Epithelial cell of esophagus (primary cell): ENCODE measurements at regions not wholly inside any gene's neighbourhood (a gene's known extent, or its start where the extent isn't known, plus 50 kb on each side); places are given as distances from the start of the nearest gene placed in this dataset.
A peak's percentile ranks its signal among the peaks of the same experiment; 100 is the strongest.

Experiments used
- DNase-seq: peaks from one replicate; pipeline ENCODE4 v3.0.0; 2010; ENCODE audit warnings: low read depth
- H3K4me3 ChIP-seq: 2 replicates; pipeline ENCODE4 v1.5.1; 2011; ENCODE audit warnings: mild to moderate bottlenecking, low read length, control low read depth
- TF ChIP-seq, protein P1 (sequence below): IDR thresholded peaks from 2 replicates; pipeline ENCODE4 v1.5.1; 2011; ENCODE audit warnings: low read depth, mild to moderate bottlenecking, low read length, control low read depth, inconsistent platforms; ENCODE audit not compliant: insufficient read depth; ENCODE audit errors: missing control alignments

DNA sequence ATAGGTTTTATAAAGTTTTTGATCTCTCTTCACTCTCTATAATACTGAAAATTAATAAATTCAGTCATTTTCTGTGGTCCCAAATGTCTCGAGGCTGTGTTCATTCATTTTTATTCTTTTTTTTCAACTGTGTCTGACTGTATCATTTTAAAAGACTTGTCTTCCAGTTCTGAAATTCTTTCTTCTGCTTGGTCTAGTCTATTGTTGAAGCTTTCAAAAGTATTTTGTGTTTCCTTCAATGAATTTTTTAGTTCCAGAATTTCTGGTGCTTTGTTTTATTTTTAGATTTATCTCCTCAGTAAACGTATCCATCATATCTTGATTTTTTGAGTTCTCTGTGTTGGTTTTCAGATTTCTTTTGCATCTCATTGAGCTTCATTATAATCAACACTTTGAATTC is 161.0 kb upstream of the CHRM3 start:
- no peak overlapping the region for H3K4me3 ChIP-seq
- TF ChIP-seq, protein P1, sequence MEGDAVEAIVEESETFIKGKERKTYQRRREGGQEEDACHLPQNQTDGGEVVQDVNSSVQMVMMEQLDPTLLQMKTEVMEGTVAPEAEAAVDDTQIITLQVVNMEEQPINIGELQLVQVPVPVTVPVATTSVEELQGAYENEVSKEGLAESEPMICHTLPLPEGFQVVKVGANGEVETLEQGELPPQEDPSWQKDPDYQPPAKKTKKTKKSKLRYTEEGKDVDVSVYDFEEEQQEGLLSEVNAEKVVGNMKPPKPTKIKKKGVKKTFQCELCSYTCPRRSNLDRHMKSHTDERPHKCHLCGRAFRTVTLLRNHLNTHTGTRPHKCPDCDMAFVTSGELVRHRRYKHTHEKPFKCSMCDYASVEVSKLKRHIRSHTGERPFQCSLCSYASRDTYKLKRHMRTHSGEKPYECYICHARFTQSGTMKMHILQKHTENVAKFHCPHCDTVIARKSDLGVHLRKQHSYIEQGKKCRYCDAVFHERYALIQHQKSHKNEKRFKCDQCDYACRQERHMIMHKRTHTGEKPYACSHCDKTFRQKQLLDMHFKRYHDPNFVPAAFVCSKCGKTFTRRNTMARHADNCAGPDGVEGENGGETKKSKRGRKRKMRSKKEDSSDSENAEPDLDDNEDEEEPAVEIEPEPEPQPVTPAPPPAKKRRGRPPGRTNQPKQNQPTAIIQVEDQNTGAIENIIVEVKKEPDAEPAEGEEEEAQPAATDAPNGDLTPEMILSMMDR, result no peak
- DNase-seq, result no peak

DNA sequence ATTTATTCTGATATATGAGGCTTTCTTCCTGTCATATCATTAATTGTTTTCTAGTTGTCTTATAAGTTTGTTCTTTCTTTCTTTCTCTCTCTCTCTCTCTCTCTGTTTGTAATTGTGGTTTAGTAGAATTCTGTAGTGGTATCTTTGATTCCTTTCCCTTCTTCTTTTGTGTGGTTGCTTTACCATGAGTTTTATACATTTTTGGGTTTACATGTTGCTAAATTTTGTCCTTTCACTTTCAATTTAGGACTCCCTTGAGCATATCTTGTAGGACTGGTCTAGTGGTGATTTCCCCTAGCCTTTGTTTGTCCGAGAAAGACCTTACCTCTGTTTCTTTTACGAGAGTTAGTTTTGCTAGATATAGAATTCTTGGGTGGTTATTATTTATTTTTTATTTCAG is 162.3 kb upstream of the CHRM3 start:
- TF ChIP-seq, protein P1, result no peak
- no peak for DNase-seq
- no peak overlapping the region for H3K4me3 ChIP-seq

DNA sequence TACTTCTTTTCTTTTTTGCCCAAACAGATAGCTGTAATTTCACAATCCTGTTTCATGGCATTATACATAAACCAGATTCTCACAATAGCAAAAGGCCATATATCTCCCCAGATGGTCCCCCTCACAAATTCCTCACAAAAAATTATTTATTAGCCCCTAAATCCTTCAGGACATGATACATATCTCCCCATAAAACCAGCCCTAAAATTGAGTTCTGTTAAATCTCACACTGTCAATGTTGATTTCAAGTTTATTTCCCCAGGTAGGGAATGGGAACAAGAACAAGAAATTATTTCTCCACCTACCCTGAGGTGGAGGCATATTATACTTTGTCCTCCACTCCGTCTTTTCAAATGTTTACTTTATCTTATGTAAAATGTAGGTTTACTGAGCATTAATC is 163.4 kb upstream of the CHRM3 start:
- TF ChIP-seq, protein P1, result no peak
- DNase-seq, result no peak

DNA sequence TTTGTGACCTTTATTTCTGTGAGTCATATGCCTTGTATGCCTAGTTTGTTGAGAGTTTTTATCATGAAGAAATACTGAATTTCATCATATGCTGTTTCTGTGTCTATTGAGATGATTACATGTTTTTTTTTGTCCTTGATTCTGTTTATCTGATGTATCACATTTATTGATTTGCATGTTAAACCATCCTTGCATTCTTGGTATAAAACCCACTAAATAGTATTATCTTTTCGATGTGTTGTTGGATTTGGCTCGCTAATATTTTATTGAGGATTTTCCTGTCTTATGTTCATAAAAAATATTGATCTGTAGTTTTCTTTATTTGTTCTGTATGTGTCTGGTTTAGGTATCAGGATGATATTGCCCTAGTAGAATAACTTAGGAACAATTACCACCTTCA is 164.7 kb upstream of the CHRM3 start:
- H3K4me3 ChIP-seq, result no peak overlapping the region
- no peak for DNase-seq
- TF ChIP-seq, protein P1, result no peak

More for the DNA sequence above, 163.4 kb upstream of the CHRM3 start:
- H3K4me3 ChIP-seq, result no peak overlapping the region

DNA sequence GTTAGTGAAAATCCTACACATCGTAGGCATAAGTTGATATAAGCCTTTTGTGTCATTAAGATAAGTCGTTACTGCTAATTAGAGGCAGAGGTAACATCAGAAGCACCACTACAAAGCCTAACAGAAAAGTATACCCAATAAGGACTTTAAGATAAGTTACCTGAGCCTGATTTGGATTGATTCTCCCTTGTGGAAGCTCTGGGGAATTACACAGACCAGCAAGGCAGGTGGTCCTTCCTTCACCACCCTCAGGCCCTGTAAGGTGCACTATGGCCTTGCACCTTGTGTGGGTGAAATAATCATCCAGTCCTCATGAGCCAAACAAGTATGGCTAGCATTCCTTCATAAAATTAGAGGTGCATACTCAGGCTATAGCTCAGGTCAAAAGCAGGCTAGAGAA is 166.7 kb upstream of the CHRM3 start:
- DNase-seq, result no peak
- H3K4me3 ChIP-seq, result no peak overlapping the region
- TF ChIP-seq, protein P1, result no peak

DNA sequence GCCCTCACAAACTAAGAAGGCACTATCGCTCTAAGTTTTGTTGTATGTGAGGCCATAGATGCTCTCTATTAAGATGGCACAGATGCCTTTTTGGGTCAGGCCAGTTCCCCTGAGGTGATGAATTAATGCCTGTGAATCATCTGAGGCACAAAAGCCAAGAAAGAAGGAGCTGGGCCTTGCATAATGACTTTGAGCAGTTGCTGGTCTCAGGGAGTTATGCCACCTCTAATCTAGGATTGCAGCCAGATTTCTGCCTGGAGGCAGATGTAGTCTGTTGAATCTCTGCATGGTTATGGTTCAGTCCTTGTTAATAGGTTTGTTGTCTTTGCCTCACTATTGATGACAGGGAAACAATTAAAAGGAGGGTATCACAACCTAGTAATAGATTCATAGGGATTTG is 168.1 kb upstream of the CHRM3 start:
- TF ChIP-seq, protein P1, result no peak
- H3K4me3 ChIP-seq, result no peak overlapping the region
- peak; percentile 20 for DNase-seq

DNA sequence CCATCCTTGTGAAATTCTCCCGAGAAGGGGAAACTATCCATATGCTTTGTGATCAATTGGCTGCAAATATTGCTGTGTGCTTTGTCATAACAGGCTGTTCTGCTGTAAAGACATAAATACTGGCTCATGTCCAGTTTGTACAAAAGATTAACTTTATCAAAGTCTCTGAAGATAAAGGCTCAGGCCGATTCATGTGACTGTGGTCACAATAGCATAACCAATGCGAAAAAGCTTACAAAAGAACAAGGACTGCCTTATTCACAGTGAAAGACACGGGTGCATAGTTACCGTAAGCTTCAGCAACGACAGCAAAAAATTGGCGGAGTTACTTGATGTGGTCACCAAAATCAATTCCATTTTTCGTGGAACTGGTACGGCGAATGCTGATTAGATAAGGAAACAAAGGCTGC is 173.6 kb upstream of the CHRM3 start:
- TF ChIP-seq, protein P1, result no peak
- no peak overlapping the region for H3K4me3 ChIP-seq
- no peak for DNase-seq
